Chondrocyte (in vitro differentiated cells): ENCODE measurements at regions not wholly inside any gene's neighbourhood (a gene's known extent, or its start where the extent isn't known, plus 50 kb on each side); places are given as distances from the start of the nearest gene placed in this dataset.

Experiments
- DNase-seq: peaks from one replicate; pipeline ENCODE4 v3.0.0; 2021; ENCODE audit warnings: mixed read lengths, low spot score
- H3K27ac Mint-ChIP-seq: one replicate; pipeline ENCODE4 v1.8.0; 2021; ENCODE audit warnings: mild to moderate bottlenecking, moderate library complexity, mixed read lengths; ENCODE audit not compliant: unreplicated experiment
- H3K27me3 Mint-ChIP-seq: 2 replicates; pipeline ENCODE4 v1.8.0; 2021; ENCODE audit warnings: low read depth, mixed read lengths
- H3K36me3 Mint-ChIP-seq: 2 replicates; pipeline ENCODE4 v1.8.0; 2021; ENCODE audit warnings: low read depth, mixed read lengths
- H3K4me1 Mint-ChIP-seq: 2 replicates; pipeline ENCODE4 v1.8.0; 2021; ENCODE audit warnings: low read depth, mild to moderate bottlenecking, mixed read lengths
- H3K4me3 Mint-ChIP-seq: one replicate; pipeline ENCODE4 v1.8.0; 2021; ENCODE audit warnings: mild to moderate bottlenecking, moderate library complexity, mixed read lengths; ENCODE audit not compliant: unreplicated experiment
- H3K9me3 Mint-ChIP-seq: 2 replicates; pipeline ENCODE4 v1.8.0; 2021; ENCODE audit warnings: low read depth, mixed read lengths
- TF ChIP-seq, protein P1 (sequence below): fragments of 200-600 bp; sonication (generic); IDR thresholded peaks from 2 replicates; pipeline ENCODE4 v1.5.0; 2021; ENCODE audit warnings: antibody characterized with exemption, mild to moderate bottlenecking, moderate library complexity

- Mint-ChIP-seq H3K9me3 (no peaks in the 10 kb centered on the region), H3K4me3 (no peak overlapping the region), H3K27ac (no peak overlapping the region), H3K4me1 (peaks cover 14% of the 10 kb centered on the region), H3K27me3 (no peaks in the 10 kb centered on the region), H3K36me3 (no peaks in the 10 kb centered on the region)
- TF ChIP-seq, protein P1, sequence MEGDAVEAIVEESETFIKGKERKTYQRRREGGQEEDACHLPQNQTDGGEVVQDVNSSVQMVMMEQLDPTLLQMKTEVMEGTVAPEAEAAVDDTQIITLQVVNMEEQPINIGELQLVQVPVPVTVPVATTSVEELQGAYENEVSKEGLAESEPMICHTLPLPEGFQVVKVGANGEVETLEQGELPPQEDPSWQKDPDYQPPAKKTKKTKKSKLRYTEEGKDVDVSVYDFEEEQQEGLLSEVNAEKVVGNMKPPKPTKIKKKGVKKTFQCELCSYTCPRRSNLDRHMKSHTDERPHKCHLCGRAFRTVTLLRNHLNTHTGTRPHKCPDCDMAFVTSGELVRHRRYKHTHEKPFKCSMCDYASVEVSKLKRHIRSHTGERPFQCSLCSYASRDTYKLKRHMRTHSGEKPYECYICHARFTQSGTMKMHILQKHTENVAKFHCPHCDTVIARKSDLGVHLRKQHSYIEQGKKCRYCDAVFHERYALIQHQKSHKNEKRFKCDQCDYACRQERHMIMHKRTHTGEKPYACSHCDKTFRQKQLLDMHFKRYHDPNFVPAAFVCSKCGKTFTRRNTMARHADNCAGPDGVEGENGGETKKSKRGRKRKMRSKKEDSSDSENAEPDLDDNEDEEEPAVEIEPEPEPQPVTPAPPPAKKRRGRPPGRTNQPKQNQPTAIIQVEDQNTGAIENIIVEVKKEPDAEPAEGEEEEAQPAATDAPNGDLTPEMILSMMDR: no peak
- no peak for DNase-seq
Measured at GRCh38 chrX:39016556-39016955, 215.3 kb downstream of the MID1IP1 start.

- Mint-ChIP-seq H3K9me3 (no peaks in the 10 kb centered on the region), H3K4me3 (no peak overlapping the region), H3K27me3 (no peaks in the 10 kb centered on the region), H3K27ac (no peak overlapping the region), H3K36me3 (no peaks in the 10 kb centered on the region), H3K4me1 (peaks cover 9% of the 10 kb centered on the region)
- DNase-seq: no peak
- TF ChIP-seq, protein P1: no peak
Measured at GRCh38 chrX:39017077-39017476, 215.8 kb downstream of the MID1IP1 start.

- Mint-ChIP-seq H3K27me3 (no peaks in the 10 kb centered on the region), H3K4me1 (peaks cover 4% of the 10 kb centered on the region), H3K36me3 (no peaks in the 10 kb centered on the region), H3K9me3 (no peaks in the 10 kb centered on the region), H3K27ac (no peak overlapping the region), H3K4me3 (no peak overlapping the region)
- DNase-seq: no peak
- TF ChIP-seq, protein P1: no peak
Measured at GRCh38 chrX:39017716-39018115, 216.5 kb downstream of the MID1IP1 start.

- Mint-ChIP-seq H3K27me3 (no peaks in the 10 kb centered on the region), H3K27ac (no peak overlapping the region), H3K4me3 (no peak overlapping the region), H3K36me3 (no peaks in the 10 kb centered on the region), H3K4me1 (no peaks in the 10 kb centered on the region), H3K9me3 (no peaks in the 10 kb centered on the region)
- DNase-seq: no peak
- TF ChIP-seq, protein P1: no peak
Measured at GRCh38 chrX:39018541-39018940, 217.3 kb downstream of the MID1IP1 start.

DNA sequence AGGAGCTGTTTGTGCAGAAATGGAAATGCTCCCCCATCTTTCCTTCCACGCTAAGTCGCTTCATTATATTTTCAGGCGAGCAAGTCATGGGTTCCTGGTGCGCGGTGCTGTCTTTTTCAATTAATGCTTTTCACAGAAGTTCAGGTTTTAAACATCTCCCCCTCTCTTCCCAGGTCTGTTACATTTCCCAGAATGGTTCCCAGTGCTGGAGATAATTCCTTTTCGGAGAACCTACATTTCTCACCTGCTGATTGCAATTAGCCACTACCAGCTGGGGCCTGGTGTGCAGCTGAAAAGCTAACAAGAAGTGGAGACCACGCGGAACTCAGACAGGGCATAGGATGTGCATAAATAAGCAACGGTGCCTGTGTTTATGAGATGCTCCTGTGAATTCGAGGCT, 217.8 kb downstream of the MID1IP1 start:
- H3K36me3 Mint-ChIP-seq: no peaks in the 10 kb centered on the region
- TF ChIP-seq, protein P1: no peak
- DNase-seq: no peak
- H3K27me3 Mint-ChIP-seq: no peaks in the 10 kb centered on the region
- H3K4me3 Mint-ChIP-seq: no peak overlapping the region
- H3K4me1 Mint-ChIP-seq: no peaks in the 10 kb centered on the region
- H3K9me3 Mint-ChIP-seq: no peaks in the 10 kb centered on the region
- H3K27ac Mint-ChIP-seq: no peak overlapping the region
